ENCODE measurements at regions not wholly inside any gene's neighbourhood (a gene's known extent, or its start where the extent isn't known, plus 50 kb on each side); places are given as distances from the start of the nearest gene placed in this dataset.

- TF ChIP-seq POLR2A (IDR thresholded peaks at IDR 0.05; ENCODE audit: low read length) = no peak
- no peak for TF ChIP-seq GATA1 (IDR thresholded peaks at IDR 0.05; ENCODE audit: low read depth, low read length)
- no peak for DNase-seq
These were observed 202.7 kb upstream of the FAR2 start for GRCh38 chr12:28946361-28946760.

GRCh38 chr12:28948685-28949084 lies 200.4 kb upstream of the FAR2 start:
- no peak for DNase-seq
- TF ChIP-seq POLR2A (IDR thresholded peaks at IDR 0.05; ENCODE audit: low read length) (no peak), GATA1 (IDR thresholded peaks at IDR 0.05; ENCODE audit: low read depth, low read length) (no peak)

- no peak for TF ChIP-seq GATA1 (IDR thresholded peaks at IDR 0.05; ENCODE audit: low read depth, low read length)
- no peak for TF ChIP-seq POLR2A (IDR thresholded peaks at IDR 0.05; ENCODE audit: low read length)
- DNase-seq = no peak
These were observed 199.9 kb upstream of the FAR2 start for GRCh38 chr12:28949184-28949583.

- TF ChIP-seq GATA1 (IDR thresholded peaks at IDR 0.05; ENCODE audit: low read depth, low read length) (no peak), POLR2A (IDR thresholded peaks at IDR 0.05; ENCODE audit: low read length) (no peak)
- DNase-seq = no peak
These were observed 199.0 kb upstream of the FAR2 start for GRCh38 chr12:28950049-28950448.

- TF ChIP-seq POLR2A (IDR thresholded peaks at IDR 0.05; ENCODE audit: low read length) = no peak
- TF ChIP-seq GATA1 (IDR thresholded peaks at IDR 0.05; ENCODE audit: low read depth, low read length) = no peak
- no peak for DNase-seq
These were observed 197.1 kb upstream of the FAR2 start for GRCh38 chr12:28951935-28952334.

GRCh38 chr12:28954333-28954732 lies 194.7 kb upstream of the FAR2 start:
- TF ChIP-seq POLR2A (IDR thresholded peaks at IDR 0.05; ENCODE audit: low read length) (no peak), GATA1 (IDR thresholded peaks at IDR 0.05; ENCODE audit: low read depth, low read length) (no peak)
- DNase-seq = no peak

- no peak for TF ChIP-seq POLR2A (IDR thresholded peaks at IDR 0.05; ENCODE audit: low read length)
- TF ChIP-seq GATA1 (IDR thresholded peaks at IDR 0.05; ENCODE audit: low read depth, low read length) = no peak
- no peak for DNase-seq
These were observed 193.6 kb upstream of the FAR2 start for GRCh38 chr12:28955491-28955890.

- no peak for TF ChIP-seq GATA1 (IDR thresholded peaks at IDR 0.05; ENCODE audit: low read depth, low read length)
These were observed 193.1 kb upstream of the FAR2 start for GRCh38 chr12:28955931-28956330.

GRCh38 chr12:28958553-28959195 lies 190.4 kb upstream of the FAR2 start:
- DNase-seq = no peak
- TF ChIP-seq GATA1 (IDR thresholded peaks at IDR 0.05; ENCODE audit: low read depth, low read length) (no peak), POLR2A (IDR thresholded peaks at IDR 0.05; ENCODE audit: low read length) (no peak)

More at GRCh38 chr12:28955931-28956330, 193.1 kb upstream of the FAR2 start:
- DNase-seq = no peak

- TF ChIP-seq GATA1 (IDR thresholded peaks at IDR 0.05; ENCODE audit: low read depth, low read length) (no peak), POLR2A (IDR thresholded peaks at IDR 0.05; ENCODE audit: low read length) (no peak)
- no peak for DNase-seq
These were observed 187.1 kb upstream of the FAR2 start for GRCh38 chr12:28961948-28962384.

- no peak for TF ChIP-seq GATA1 (IDR thresholded peaks at IDR 0.05; ENCODE audit: low read depth, low read length)
- TF ChIP-seq POLR2A (IDR thresholded peaks at IDR 0.05; ENCODE audit: low read length) = no peak
These were observed 185.5 kb upstream of the FAR2 start for GRCh38 chr12:28963554-28963953.

GRCh38 chr12:28966046-28966780 lies 182.9 kb upstream of the FAR2 start:
- no peak for TF ChIP-seq GATA1 (IDR thresholded peaks at IDR 0.05; ENCODE audit: low read depth, low read length)
- no peak for TF ChIP-seq POLR2A (IDR thresholded peaks at IDR 0.05; ENCODE audit: low read length)
- no peak for DNase-seq

More at GRCh38 chr12:28963554-28963953, 185.5 kb upstream of the FAR2 start:
- peak; percentile 1 to 6 for DNase-seq

- DNase-seq = no peak
- no peak for TF ChIP-seq GATA1 (IDR thresholded peaks at IDR 0.05; ENCODE audit: low read depth, low read length)
- TF ChIP-seq POLR2A (IDR thresholded peaks at IDR 0.05; ENCODE audit: low read length) = no peak
These were observed 181.7 kb upstream of the FAR2 start for GRCh38 chr12:28967426-28967825.

GRCh38 chr12:28973491-28973890 lies 175.6 kb upstream of the FAR2 start:
- no peak for TF ChIP-seq GATA1 (IDR thresholded peaks at IDR 0.05; ENCODE audit: low read depth, low read length)
- DNase-seq = no peak

GRCh38 chr12:28974166-28974565 lies 174.9 kb upstream of the FAR2 start:
- no peak for DNase-seq
- TF ChIP-seq POLR2A (IDR thresholded peaks at IDR 0.05; ENCODE audit: low read length) = no peak
- no peak for TF ChIP-seq GATA1 (IDR thresholded peaks at IDR 0.05; ENCODE audit: low read depth, low read length)

Data from erythroblast (primary cell).